HCT116 (cell line): ENCODE measurements at regions not wholly inside any gene's neighbourhood (a gene's known extent, or its start where the extent isn't known, plus 50 kb on each side); places are given as distances from the start of the nearest gene placed in this dataset.

Experiments used
- ATAC-seq: fragments of 200-7000 bp; cut with Tn5 transposase; 2 replicates; pipeline ENCODE4 v1.9.1; 2020; ENCODE audit warnings: mild to moderate bottlenecking, moderate library complexity
- BruUV-seq: library from RNA; stranded (reverse); fragments of 400-500 nt; replicated peaks from 2 replicates; lab custom pipeline; 2021; lab: Mats Ljungman, UMichigan
- CTCF ChIA-PET: fragments of 300-600 bp; sonication (Branson Sonifier 250); formaldehyde crosslinking; loops from one replicate; lab custom pipeline; 2021; ENCODE audit warnings: antibody characterized with exemption; lab: Charles Lee
- POLR2A ChIA-PET: fragments of 300-600, 350-600 bp; sonication (Branson Sonifier 250); formaldehyde crosslinking; loops from one replicate; lab custom pipeline; 2021; ENCODE audit warnings: antibody characterized with exemption; lab: Charles Lee
- RAD21 ChIA-PET, 2 experiments: fragments of 300-600 bp; sonication (Branson Sonifier 250); formaldehyde crosslinking; loops; one replicate each; lab custom pipeline; 2023; ENCODE audit warnings: low total read pairs in 2 of 2; ENCODE audit not compliant: uncharacterized antibody in 2 of 2, unreplicated experiment in 2 of 2, low non-redundant PET in 1 of 2; lab: Charles Lee
- DNase-seq: peaks from one replicate; pipeline ENCODE4 v3.0.0-alpha.2; 2010; ENCODE audit warnings: low read depth, low spot score
- H2AFZ ChIP-seq: fragments of 200-600 bp; shearing (Covaris generic), sonication (generic); 2 replicates; pipeline ENCODE4 v1.6.1; 2017; ENCODE audit warnings: low read depth, mixed run types, mixed read lengths, antibody characterized with exemption, low read length; ENCODE audit not compliant: poor library complexity, severe bottlenecking
- H3K27ac ChIP-seq: 2 replicates; pipeline ENCODE4 v1.5.1; 2012; ENCODE audit warnings: low read depth, low read length
- H3K27me3 ChIP-seq: fragments of 200-600 bp; sonication (generic); 2 replicates; pipeline ENCODE4 v1.6.1; 2016; ENCODE audit warnings: mixed run types, low read length, mixed read lengths; ENCODE audit not compliant: insufficient read depth
- H3K36me3 ChIP-seq, 2 experiments: fragments of 200-500 bp in 1 of 2; fragments of 200-600 bp in 1 of 2; sonication (Bioruptor generic) in 1 of 2; sonication (generic) in 1 of 2; 2 replicates each; pipeline versions ENCODE4 v1.5.1 to v1.6.1; 2014 to 2016; ENCODE audit warnings: low read length in 2 of 2, inconsistent platforms in 1 of 2, mixed read lengths in 1 of 2, mixed run types in 1 of 2; ENCODE audit not compliant: insufficient read depth in 2 of 2, control insufficient read depth in 1 of 2
- H3K4me1 ChIP-seq, 2 experiments: fragments of 200-600 bp in 1 of 2; sonication (generic) in 1 of 2; 2 replicates each; pipeline versions ENCODE4 v1.5.1 to v1.6.1; 2012 to 2017; ENCODE audit warnings: low read length in 2 of 2, inconsistent platforms in 1 of 2, mild to moderate bottlenecking in 1 of 2, mixed read lengths in 1 of 2, mixed run types in 1 of 2, moderate library complexity in 1 of 2; ENCODE audit not compliant: insufficient read depth in 2 of 2, control insufficient read depth in 1 of 2
- H3K4me2 ChIP-seq: fragments of 200-600 bp; sonication (generic); 2 replicates; pipeline ENCODE4 v1.6.1; 2017; ENCODE audit warnings: mixed run types, low read length, mixed read lengths
- H3K4me3 ChIP-seq, 2 experiments: fragments of 200-600 bp in 1 of 2; sonication (generic) in 1 of 2; replicated peaks in 1 of 2; 2 replicates each; pipeline ENCODE4 v1.5.1; 2011 to 2016; ENCODE audit warnings: low read length in 2 of 2, control low read depth in 1 of 2, low read depth in 1 of 2, mild to moderate bottlenecking in 1 of 2, mixed read lengths in 1 of 2, mixed run types in 1 of 2
- H3K79me2 ChIP-seq: fragments of 200-600 bp; sonication (generic); 2 replicates; pipeline ENCODE4 v1.6.1; 2017; ENCODE audit warnings: mild to moderate bottlenecking, mixed run types, low read length, moderate library complexity, mixed read lengths; ENCODE audit not compliant: insufficient read depth
- H3K9ac ChIP-seq: fragments of 200-600 bp; sonication (generic); 2 replicates; pipeline ENCODE4 v1.6.1; 2016; ENCODE audit warnings: low read length, mixed read lengths
- H3K9me2 ChIP-seq: fragments of 200-600 bp; sonication (generic), shearing (Covaris generic); 2 replicates; pipeline ENCODE4 v1.6.1; 2017; ENCODE audit warnings: mixed run types, mild to moderate bottlenecking, moderate library complexity; ENCODE audit not compliant: insufficient read depth
- H3K9me3 ChIP-seq, 2 experiments: fragments of 200-500 bp in 1 of 2; fragments of 200-600 bp in 1 of 2; sonication (Bioruptor generic) in 1 of 2; sonication (generic) in 1 of 2; 2 replicates each; pipeline ENCODE4 v1.6.1; 2014 to 2017; ENCODE audit warnings: low read length in 2 of 2, mixed read lengths in 2 of 2, inconsistent platforms in 1 of 2, low read depth in 1 of 2, mild to moderate bottlenecking in 1 of 2, mixed run types in 1 of 2, moderate library complexity in 1 of 2; ENCODE audit not compliant: control insufficient read depth in 1 of 2, insufficient read depth in 1 of 2
- H4K20me1 ChIP-seq: fragments of 200-600 bp; sonication (generic), shearing (Covaris generic); 2 replicates; pipeline ENCODE4 v1.6.1; 2017; ENCODE audit warnings: mixed run types, mild to moderate bottlenecking, moderate library complexity; ENCODE audit not compliant: insufficient read depth
- EGR1 ChIP-seq: IDR thresholded peaks from 2 replicates; pipeline ENCODE4 v1.6.1; 2012; ENCODE audit warnings: low read depth
- EZH2 ChIP-seq: fragments of 200-600 bp; sonication (generic); IDR thresholded peaks from 2 replicates; pipeline ENCODE4 v1.6.1; 2017; ENCODE audit warnings: antibody characterized with exemption, mixed run types
- JUND ChIP-seq: IDR thresholded peaks from 2 replicates; pipeline ENCODE4 v1.6.1; 2012
- RAD21 ChIP-seq: IDR thresholded peaks from 2 replicates; pipeline ENCODE4 v1.6.1; 2012; ENCODE audit warnings: low read depth, mild to moderate bottlenecking
- SP1 ChIP-seq: IDR thresholded peaks from 2 replicates; pipeline ENCODE4 v1.6.1; 2012; ENCODE audit warnings: low read depth
- YY1 ChIP-seq: IDR thresholded peaks from 2 replicates; pipeline ENCODE4 v1.6.1; 2011; ENCODE audit warnings: low read length, low read depth, moderate library complexity, mild to moderate bottlenecking; ENCODE audit not compliant: insufficient replicate concordance; ENCODE audit errors: extremely low read depth
- ZFX ChIP-seq: fragments of 450-650 bp; IDR thresholded peaks from 2 replicates; pipeline ENCODE4 v1.6.1; 2017
- intact Hi-C: fragments of 100-400 bp; cut with micrococcal nuclease; formaldehyde crosslinking; loops from 2 replicates; pipeline ENCODE4 v1.10.0; 2022
- TF ChIP-seq, protein P1 (sequence below), 3 experiments: fragments of 200-600 bp in 1 of 3; sonication (generic) in 1 of 3; IDR thresholded peaks in 2 of 3; conservative IDR thresholded peaks in 1 of 3; 2 replicates each; pipeline ENCODE4 v1.5.1; 2012 to 2017; ENCODE audit warnings: low read depth in 2 of 3, low read length in 2 of 3, antibody characterized with exemption in 1 of 3, borderline replicate concordance in 1 of 3, control low read depth in 1 of 3, mild to moderate bottlenecking in 1 of 3, mixed read lengths in 1 of 3, mixed run types in 1 of 3, moderate library complexity in 1 of 3; ENCODE audit not compliant: insufficient read depth in 1 of 3
- TF ChIP-seq, protein P2 (sequence below): IDR thresholded peaks from 2 replicates; pipeline ENCODE4 v1.6.1; 2012; ENCODE audit warnings: low read depth

- Histone ChIP-seq H3K4me3 (no peak overlapping the region), H3K9me3 (no peaks in the 10 kb centered on the region), H3K9me2 (no peaks in the 10 kb centered on the region), H3K27me3 (peaks cover 17% of the 10 kb centered on the region), H2AFZ (no peak overlapping the region), H3K4me2 (no peak overlapping the region), H3K9ac (no peak overlapping the region), H3K27ac (no peak overlapping the region), H4K20me1 (no peaks in the 10 kb centered on the region), H3K4me1 (no peaks in the 10 kb centered on the region), H3K36me3 (no peaks in the 10 kb centered on the region), H3K79me2 (no peaks in the 10 kb centered on the region)
- BruUV-seq, result no TSS peak
- ChIA-PET CTCF (interaction anchor here (1.2 to 1.4 kb wide), 2 partner anchors 91 to 274 kb away, joined by 3 read pairs; no protein-coding TSS in a partner anchor), RAD21 (no interaction called here), POLR2A (no interaction called here)
- TF ChIP-seq JUND (no peak), EGR1 (no peak), EZH2 (no peak), YY1 (no peak), SP1 (no peak), ZFX (no peak), RAD21 (no peak)
- TF ChIP-seq, protein P1, sequence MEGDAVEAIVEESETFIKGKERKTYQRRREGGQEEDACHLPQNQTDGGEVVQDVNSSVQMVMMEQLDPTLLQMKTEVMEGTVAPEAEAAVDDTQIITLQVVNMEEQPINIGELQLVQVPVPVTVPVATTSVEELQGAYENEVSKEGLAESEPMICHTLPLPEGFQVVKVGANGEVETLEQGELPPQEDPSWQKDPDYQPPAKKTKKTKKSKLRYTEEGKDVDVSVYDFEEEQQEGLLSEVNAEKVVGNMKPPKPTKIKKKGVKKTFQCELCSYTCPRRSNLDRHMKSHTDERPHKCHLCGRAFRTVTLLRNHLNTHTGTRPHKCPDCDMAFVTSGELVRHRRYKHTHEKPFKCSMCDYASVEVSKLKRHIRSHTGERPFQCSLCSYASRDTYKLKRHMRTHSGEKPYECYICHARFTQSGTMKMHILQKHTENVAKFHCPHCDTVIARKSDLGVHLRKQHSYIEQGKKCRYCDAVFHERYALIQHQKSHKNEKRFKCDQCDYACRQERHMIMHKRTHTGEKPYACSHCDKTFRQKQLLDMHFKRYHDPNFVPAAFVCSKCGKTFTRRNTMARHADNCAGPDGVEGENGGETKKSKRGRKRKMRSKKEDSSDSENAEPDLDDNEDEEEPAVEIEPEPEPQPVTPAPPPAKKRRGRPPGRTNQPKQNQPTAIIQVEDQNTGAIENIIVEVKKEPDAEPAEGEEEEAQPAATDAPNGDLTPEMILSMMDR (IDR thresholded peaks at IDR 0.05 in 2 of 3, conservative IDR thresholded peaks at IDR 0.05 in 1 of 3; ENCODE audit: borderline replicate concordance in 1 of 3, insufficient read depth in 1 of 3, low read depth in 2 of 3, low read length in 2 of 3), result no peak
- TF ChIP-seq, protein P2, sequence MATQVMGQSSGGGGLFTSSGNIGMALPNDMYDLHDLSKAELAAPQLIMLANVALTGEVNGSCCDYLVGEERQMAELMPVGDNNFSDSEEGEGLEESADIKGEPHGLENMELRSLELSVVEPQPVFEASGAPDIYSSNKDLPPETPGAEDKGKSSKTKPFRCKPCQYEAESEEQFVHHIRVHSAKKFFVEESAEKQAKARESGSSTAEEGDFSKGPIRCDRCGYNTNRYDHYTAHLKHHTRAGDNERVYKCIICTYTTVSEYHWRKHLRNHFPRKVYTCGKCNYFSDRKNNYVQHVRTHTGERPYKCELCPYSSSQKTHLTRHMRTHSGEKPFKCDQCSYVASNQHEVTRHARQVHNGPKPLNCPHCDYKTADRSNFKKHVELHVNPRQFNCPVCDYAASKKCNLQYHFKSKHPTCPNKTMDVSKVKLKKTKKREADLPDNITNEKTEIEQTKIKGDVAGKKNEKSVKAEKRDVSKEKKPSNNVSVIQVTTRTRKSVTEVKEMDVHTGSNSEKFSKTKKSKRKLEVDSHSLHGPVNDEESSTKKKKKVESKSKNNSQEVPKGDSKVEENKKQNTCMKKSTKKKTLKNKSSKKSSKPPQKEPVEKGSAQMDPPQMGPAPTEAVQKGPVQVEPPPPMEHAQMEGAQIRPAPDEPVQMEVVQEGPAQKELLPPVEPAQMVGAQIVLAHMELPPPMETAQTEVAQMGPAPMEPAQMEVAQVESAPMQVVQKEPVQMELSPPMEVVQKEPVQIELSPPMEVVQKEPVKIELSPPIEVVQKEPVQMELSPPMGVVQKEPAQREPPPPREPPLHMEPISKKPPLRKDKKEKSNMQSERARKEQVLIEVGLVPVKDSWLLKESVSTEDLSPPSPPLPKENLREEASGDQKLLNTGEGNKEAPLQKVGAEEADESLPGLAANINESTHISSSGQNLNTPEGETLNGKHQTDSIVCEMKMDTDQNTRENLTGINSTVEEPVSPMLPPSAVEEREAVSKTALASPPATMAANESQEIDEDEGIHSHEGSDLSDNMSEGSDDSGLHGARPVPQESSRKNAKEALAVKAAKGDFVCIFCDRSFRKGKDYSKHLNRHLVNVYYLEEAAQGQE, result no peak
- DNase-seq, result no peak
- no peak for ATAC-seq
- intact Hi-C loops, result no loop called here
These were observed 196.4 kb upstream of the MPHOSPH6 start for GRCh38 chr16:82366462-82366861.
